PC-3 (cell line): ENCODE measurements at regions not wholly inside any gene's neighbourhood (a gene's known extent, or its start where the extent isn't known, plus 50 kb on each side); places are given as distances from the start of the nearest gene placed in this dataset.
A peak's percentile ranks its signal among the peaks of the same experiment; 100 is the strongest.

Experiments used
- CTCF ChIP-seq: fragments of 300-600 bp; sonication (generic); conservative IDR thresholded peaks from 2 replicates; pipeline ENCODE4 v1.5.1; 2017; ENCODE audit warnings: antibody characterized with exemption, low read depth, mild to moderate bottlenecking, low read length
- EZH2 ChIP-seq: fragments of 300-600 bp; sonication (generic); IDR thresholded peaks from one replicate; pipeline ENCODE4 v1.6.1; 2017; ENCODE audit warnings: antibody characterized with exemption, mild to moderate bottlenecking, low read length; ENCODE audit not compliant: unreplicated experiment
- EZH2phosphoT487 ChIP-seq: fragments of 300-600 bp; sonication (generic); IDR thresholded peaks from 2 replicates; pipeline ENCODE4 v1.6.1; 2018; ENCODE audit warnings: mild to moderate bottlenecking, antibody characterized with exemption, low read length, borderline replicate concordance

GRCh38 chr5:91635950-91636734, 253.0 kb upstream of the ARRDC3 start:
- peak; percentile 33; the same call in 1 of the 2 replicates for TF ChIP-seq CTCF
- no peak for TF ChIP-seq EZH2
- TF ChIP-seq EZH2phosphoT487 = no peak
